WTC11 (cell line): ENCODE measurements at regions not wholly inside any gene's neighbourhood (a gene's known extent, or its start where the extent isn't known, plus 50 kb on each side); places are given as distances from the start of the nearest gene placed in this dataset.

Experiments
- ATAC-seq: fragments of 200-7000 bp; cut with Tn5 transposase; 2 replicates; pipeline ENCODE4 v1.10.0; 2021; ENCODE audit warnings: mild to moderate bottlenecking, moderate library complexity
- CTCF ChIA-PET: fragments of 300-600 bp; sonication (Branson Sonifier 250); formaldehyde crosslinking; loops from one replicate; lab custom pipeline; 2021; ENCODE audit warnings: antibody characterized with exemption; lab: Charles Lee
- POLR2A ChIA-PET: fragments of 350-600 bp; sonication (Branson Sonifier 250); formaldehyde crosslinking; loops from one replicate; lab custom pipeline; 2021; ENCODE audit warnings: antibody characterized with exemption; lab: Charles Lee
- DNase-seq: peaks from one replicate; pipeline ENCODE4 v3.0.0; 2021; ENCODE audit warnings: low spot score
- H3K27ac Mint-ChIP-seq: 2 replicates; pipeline ENCODE4 v1.8.0; 2021; ENCODE audit warnings: mixed read lengths
- H3K27me3 Mint-ChIP-seq: 2 replicates; pipeline ENCODE4 v1.8.0; 2021; ENCODE audit warnings: low read depth, mild to moderate bottlenecking, moderate library complexity, mixed read lengths
- H3K36me3 Mint-ChIP-seq: 2 replicates; pipeline ENCODE4 v1.8.0; 2021; ENCODE audit warnings: mixed read lengths
- H3K4me1 Mint-ChIP-seq: 2 replicates; pipeline ENCODE4 v1.8.0; 2022; ENCODE audit warnings: mixed read lengths
- H3K4me3 Mint-ChIP-seq: 2 replicates; pipeline ENCODE4 v1.8.0; 2021; ENCODE audit warnings: mild to moderate bottlenecking, moderate library complexity, mixed read lengths
- H3K9me3 Mint-ChIP-seq: 2 replicates; pipeline ENCODE4 v1.8.0; 2021; ENCODE audit warnings: mixed read lengths
- ARID4B ChIP-seq: sonication (generic); formaldehyde crosslinking; IDR thresholded peaks from 2 replicates; pipeline ENCODE4 v1.8.0; 2023; ENCODE audit warnings: missing genetic modification reagents, mild to moderate bottlenecking, borderline replicate concordance
- ATF1 ChIP-seq: sonication (generic); formaldehyde crosslinking; IDR thresholded peaks from 2 replicates; pipeline ENCODE4 v1.8.1; 2023; ENCODE audit warnings: mild to moderate bottlenecking, moderate library complexity, missing genetic modification reagents
- CBFB ChIP-seq: sonication (generic); formaldehyde crosslinking; IDR thresholded peaks from 2 replicates; pipeline ENCODE4 v1.8.1; 2022; ENCODE audit warnings: mild to moderate bottlenecking, low read depth, missing genetic modification reagents
- ETV6 ChIP-seq: sonication (generic); formaldehyde crosslinking; IDR thresholded peaks from 2 replicates; pipeline ENCODE4 v1.8.1; 2022; ENCODE audit warnings: mild to moderate bottlenecking, missing genetic modification reagents
- FOXP4 ChIP-seq: sonication (generic); formaldehyde crosslinking; IDR thresholded peaks from 2 replicates; pipeline ENCODE4 v1.8.0; 2022; ENCODE audit warnings: mild to moderate bottlenecking, missing genetic modification reagents
- GTF2I ChIP-seq: fragments of 250-450 bp; sonication (Bioruptor Pico); conservative IDR thresholded peaks from 2 replicates; pipeline ENCODE4 v1.4.0; 2021; ENCODE audit warnings: mild to moderate bottlenecking
- HMGXB4 ChIP-seq: sonication (generic); formaldehyde crosslinking; IDR thresholded peaks from 2 replicates; pipeline ENCODE4 v1.8.1; 2023; ENCODE audit warnings: mild to moderate bottlenecking, moderate library complexity, missing genetic modification reagents
- KAT7 ChIP-seq: sonication (generic); formaldehyde crosslinking; IDR thresholded peaks from 2 replicates; pipeline ENCODE4 v1.8.1; 2023; ENCODE audit warnings: missing genetic modification reagents, mild to moderate bottlenecking, borderline replicate concordance
- MXD4 ChIP-seq: fragments of 250-450 bp; sonication (Bioruptor Pico); IDR thresholded peaks from 2 replicates; pipeline ENCODE4 v1.8.0; 2021; ENCODE audit warnings: mild to moderate bottlenecking, moderate library complexity, borderline replicate concordance
- NFE2L1 ChIP-seq: sonication (generic); formaldehyde crosslinking; IDR thresholded peaks from 2 replicates; pipeline ENCODE4 v1.8.1; 2023; ENCODE audit warnings: missing genetic modification reagents
- NR1H2 ChIP-seq: sonication (generic); formaldehyde crosslinking; IDR thresholded peaks from 2 replicates; pipeline ENCODE4 v1.9.0; 2021; ENCODE audit warnings: mild to moderate bottlenecking, moderate library complexity, missing genetic modification reagents
- OVOL2 ChIP-seq: fragments of 250-450 bp; sonication (Bioruptor Pico); IDR thresholded peaks from 2 replicates; pipeline ENCODE4 v1.9.0; 2021; ENCODE audit warnings: mild to moderate bottlenecking, borderline replicate concordance
- PRRX2 ChIP-seq: fragments of 250-450 bp; sonication (Bioruptor Pico); IDR thresholded peaks from 2 replicates; pipeline ENCODE4 v1.8.0; 2021; ENCODE audit warnings: mild to moderate bottlenecking
- SOX15 ChIP-seq: fragments of 250-450 bp; sonication (Bioruptor Pico); IDR thresholded peaks from 2 replicates; pipeline ENCODE4 v1.9.0; 2021; ENCODE audit warnings: mild to moderate bottlenecking
- TEAD4 ChIP-seq: sonication (generic); formaldehyde crosslinking; IDR thresholded peaks from 2 replicates; pipeline ENCODE4 v1.8.0; 2022; ENCODE audit warnings: mild to moderate bottlenecking, missing genetic modification reagents
- ZMAT4 ChIP-seq: fragments of 250-450 bp; sonication (Bioruptor Pico); IDR thresholded peaks from 2 replicates; pipeline ENCODE4 v1.9.0; 2021; ENCODE audit warnings: mild to moderate bottlenecking
- ZNF138 ChIP-seq: sonication (generic); formaldehyde crosslinking; conservative IDR thresholded peaks from 2 replicates; pipeline ENCODE4 v1.8.1; 2022; ENCODE audit warnings: mild to moderate bottlenecking, moderate library complexity, missing genetic modification reagents
- ZNF219 ChIP-seq: sonication (generic); formaldehyde crosslinking; IDR thresholded peaks from 2 replicates; pipeline ENCODE4 v1.8.0; 2023; ENCODE audit warnings: missing genetic modification reagents, mild to moderate bottlenecking, borderline replicate concordance
- ZNF263 ChIP-seq: sonication (generic); formaldehyde crosslinking; IDR thresholded peaks from 2 replicates; pipeline ENCODE4 v1.8.1; 2022; ENCODE audit warnings: low read depth, mild to moderate bottlenecking, moderate library complexity, missing genetic modification reagents
- ZNF512 ChIP-seq: sonication (generic); formaldehyde crosslinking; IDR thresholded peaks from 2 replicates; pipeline ENCODE4 v1.8.1; 2022; ENCODE audit warnings: missing genetic modification reagents, borderline replicate concordance

GRCh38 chr5:2194949-2195348, 312.2 kb upstream of the IRX4 start:
- Mint-ChIP-seq H3K27ac (no peak overlapping the region), H3K4me3 (no peak overlapping the region), H3K36me3 (peaks cover 20% of the 10 kb centered on the region), H3K9me3 (peaks cover 26% of the 10 kb centered on the region), H3K27me3 (no peaks in the 10 kb centered on the region), H3K4me1 (no peaks in the 10 kb centered on the region)
- DNase-seq (no peak), ATAC-seq (no peak)
- ChIA-PET CTCF (no interaction called here), POLR2A (no interaction called here)
- TF ChIP-seq NFE2L1 (CRISPR knock-in tag) (no peak), ETV6 (CRISPR knock-in tag) (no peak), ZNF263 (CRISPR knock-in tag) (no peak), CBFB (CRISPR knock-in tag) (no peak), ZNF512 (CRISPR knock-in tag) (no peak)

- peaks cover 20% of the 10 kb centered on the region for H3K36me3 Mint-ChIP-seq
- no peaks in the 10 kb centered on the region for H3K4me1 Mint-ChIP-seq
- no peak overlapping the region for H3K4me3 Mint-ChIP-seq
- TF ChIP-seq HMGXB4 (CRISPR knock-in tag) (no peak), ARID4B (CRISPR knock-in tag) (no peak), GTF2I (CRISPR knock-in tag) (no peak), SOX15 (CRISPR knock-in tag) (no peak), TEAD4 (CRISPR knock-in tag) (no peak), ATF1 (CRISPR knock-in tag) (no peak), KAT7 (CRISPR knock-in tag) (no peak), FOXP4 (CRISPR knock-in tag) (no peak), PRRX2 (no peak), NR1H2 (CRISPR knock-in tag) (no peak), ZNF219 (no peak), ZMAT4 (CRISPR knock-in tag) (no peak), ZNF512 (CRISPR knock-in tag) (no peak), ZNF138 (CRISPR knock-in tag) (no peak), OVOL2 (CRISPR knock-in tag) (no peak), ZNF263 (CRISPR knock-in tag) (no peak), MXD4 (CRISPR knock-in tag) (no peak)
- TF ChIP-seq, all 79 proteins: peak for 0
- no peak for ATAC-seq
- Mint-ChIP-seq H3K9me3 (peaks cover 26% of the 10 kb centered on the region), H3K27me3 (no peaks in the 10 kb centered on the region), H3K27ac (no peak overlapping the region)
- no peak for DNase-seq
- ChIA-PET CTCF (no interaction called here), POLR2A (no interaction called here)
These were observed 311.5 kb upstream of the IRX4 start for GRCh38 chr5:2194236-2194555.
